CD8-positive, alpha-beta memory T cell (primary cell): ENCODE measurements at regions not wholly inside any gene's neighbourhood (a gene's known extent, or its start where the extent isn't known, plus 50 kb on each side); places are given as distances from the start of the nearest gene placed in this dataset.

Source experiments
- CTCF ChIA-PET: fragments of 350-600 bp; sonication (Branson Sonifier 250); formaldehyde crosslinking; loops from one replicate; lab custom pipeline; 2021; ENCODE audit warnings: antibody characterized with exemption; lab: Charles Lee
- POLR2A ChIA-PET: fragments of 350-600 bp; sonication (Branson Sonifier 250); formaldehyde crosslinking; loops from one replicate; lab custom pipeline; 2021; ENCODE audit warnings: antibody characterized with exemption; lab: Charles Lee
- DNase-seq, 5 donors: peaks; one replicate each; pipeline versions ENCODE4 v3.0.0 to v3.0.0-alpha.2; 2020 to 2022; ENCODE audit warnings: mixed read lengths in 1 of 5
- H3K27ac ChIP-seq: one replicate; pipeline ENCODE4 v1.7.0; 2013; ENCODE audit warnings: low read depth, mild to moderate bottlenecking, low read length, moderate library complexity
- H3K27me3 ChIP-seq: 2 replicates; pipeline ENCODE4 v1.7.0; 2013; ENCODE audit warnings: low read length, mild to moderate bottlenecking; ENCODE audit not compliant: insufficient read depth, poor library complexity, severe bottlenecking
- H3K36me3 ChIP-seq: 2 replicates; pipeline ENCODE4 v1.7.0; 2013; ENCODE audit warnings: mild to moderate bottlenecking, low read length, moderate library complexity; ENCODE audit not compliant: insufficient read depth
- H3K4me1 ChIP-seq: 2 replicates; pipeline ENCODE4 v1.7.0; 2013; ENCODE audit warnings: mild to moderate bottlenecking, low read length, moderate library complexity; ENCODE audit not compliant: insufficient read depth
- H3K4me3 ChIP-seq: 2 replicates; pipeline ENCODE4 v1.7.0; 2013; ENCODE audit warnings: mild to moderate bottlenecking, low read length
- H3K9me3 ChIP-seq: 2 replicates; pipeline ENCODE4 v1.7.0; 2013; ENCODE audit warnings: mild to moderate bottlenecking, low read length
- H3K27ac Mint-ChIP-seq, 8 donors: one replicate each; pipeline ENCODE4 v1.8.0; 2020 to 2021; ENCODE audit warnings: mixed read lengths in 8 of 8, mild to moderate bottlenecking in 6 of 8, inconsistent platforms in 3 of 8, moderate library complexity in 3 of 8
- H3K27me3 Mint-ChIP-seq, 2 donors: one replicate each; pipeline ENCODE4 v1.8.0; 2020 to 2021; ENCODE audit warnings: mixed read lengths in 2 of 2, mild to moderate bottlenecking in 1 of 2, moderate library complexity in 1 of 2
- H3K36me3 Mint-ChIP-seq, 3 donors: one replicate each; pipeline ENCODE4 v1.8.0; 2020 to 2021; ENCODE audit warnings: mixed read lengths in 3 of 3, inconsistent platforms in 1 of 3, mild to moderate bottlenecking in 1 of 3
- H3K4me1 Mint-ChIP-seq, 3 donors: one replicate each; pipeline ENCODE4 v1.8.0; 2020 to 2021; ENCODE audit warnings: mixed read lengths in 3 of 3, inconsistent platforms in 1 of 3, mild to moderate bottlenecking in 1 of 3
- H3K4me3 Mint-ChIP-seq, 7 donors: one replicate each; pipeline ENCODE4 v1.8.0; 2020 to 2021; ENCODE audit warnings: mixed read lengths in 7 of 7, mild to moderate bottlenecking in 6 of 7, moderate library complexity in 4 of 7, inconsistent platforms in 2 of 7
- H3K9me3 Mint-ChIP-seq, 5 donors: one replicate each; pipeline ENCODE4 v1.8.0; 2020 to 2022; ENCODE audit warnings: mixed read lengths in 5 of 5, mild to moderate bottlenecking in 3 of 5, moderate library complexity in 2 of 5, inconsistent platforms in 1 of 5

- CTCF ChIA-PET = no interaction called here
- Mint-ChIP-seq H3K9me3 (peaks cover 0 to 2% (median 0%) of the 10 kb centered on the region in 5 donors), H3K27me3 (no peaks in the 10 kb centered on the region), H3K36me3 (no peaks in the 10 kb centered on the region), H3K4me3 (no peak overlapping the region), H3K27ac (no peak overlapping the region), H3K4me1 (no peaks in the 10 kb centered on the region)
- POLR2A ChIA-PET = no interaction called here
- Histone ChIP-seq H3K27me3 (no peaks in the 10 kb centered on the region), H3K4me3 (no peak overlapping the region), H3K36me3 (no peaks in the 10 kb centered on the region), H3K4me1 (no peaks in the 10 kb centered on the region), H3K27ac (no peak overlapping the region), H3K9me3 (no peaks in the 10 kb centered on the region)
- no peak for DNase-seq
Observed at GRCh38 chr13:36555151-36555986, 118.5 kb upstream of the SERTM1 start.

GRCh38 chr13:36559375-36559774 lies 114.4 kb upstream of the SERTM1 start:
- ChIA-PET CTCF (no interaction called here), POLR2A (no interaction called here)
- no peak overlapping the region for H3K4me3 ChIP-seq
- Mint-ChIP-seq H3K4me1 (no peaks in the 10 kb centered on the region), H3K27me3 (no peaks in the 10 kb centered on the region), H3K27ac (no peak overlapping the region), H3K9me3 (peaks cover 0 to 2% (median 1%) of the 10 kb centered on the region in 5 donors), H3K4me3 (no peak overlapping the region), H3K36me3 (no peaks in the 10 kb centered on the region)
- H3K4me1 ChIP-seq = no peaks in the 10 kb centered on the region
- no peak for DNase-seq
- H3K27me3 ChIP-seq = no peaks in the 10 kb centered on the region
- H3K9me3 ChIP-seq = no peaks in the 10 kb centered on the region
- no peaks in the 10 kb centered on the region for H3K36me3 ChIP-seq
- no peak overlapping the region for H3K27ac ChIP-seq

- no peak for DNase-seq
- no peak overlapping the region for H3K4me3 Mint-ChIP-seq
- Histone ChIP-seq H3K4me3 (no peak overlapping the region), H3K9me3 (no peaks in the 10 kb centered on the region), H3K4me1 (no peaks in the 10 kb centered on the region), H3K27ac (no peak overlapping the region), H3K36me3 (no peaks in the 10 kb centered on the region), H3K27me3 (no peaks in the 10 kb centered on the region)
- H3K27ac Mint-ChIP-seq = no peak overlapping the region
- peaks cover 0 to 6% (median 2%) of the 10 kb centered on the region in 5 donors for H3K9me3 Mint-ChIP-seq
- H3K4me1 Mint-ChIP-seq = no peaks in the 10 kb centered on the region
- H3K27me3 Mint-ChIP-seq = peaks cover 0 to 2% of the 10 kb centered on the region in 2 donors
- CTCF ChIA-PET = no interaction called here
- H3K36me3 Mint-ChIP-seq = no peaks in the 10 kb centered on the region
- POLR2A ChIA-PET = no interaction called here
Observed at GRCh38 chr13:36567485-36567884, 106.3 kb upstream of the SERTM1 start.

GRCh38 chr13:36570489-36570888 lies 103.3 kb upstream of the SERTM1 start:
- Mint-ChIP-seq H3K36me3 (no peaks in the 10 kb centered on the region), H3K4me1 (no peaks in the 10 kb centered on the region), H3K9me3 (peaks cover 0 to 6% (median 0%) of the 10 kb centered on the region in 5 donors), H3K27me3 (peaks cover 0 to 2% of the 10 kb centered on the region in 2 donors), H3K4me3 (no peak overlapping the region), H3K27ac (no peak overlapping the region)
- no peak for DNase-seq
- Histone ChIP-seq H3K27me3 (no peaks in the 10 kb centered on the region), H3K9me3 (no peaks in the 10 kb centered on the region), H3K4me3 (no peak overlapping the region), H3K27ac (no peak overlapping the region), H3K36me3 (no peaks in the 10 kb centered on the region), H3K4me1 (no peaks in the 10 kb centered on the region)
- POLR2A ChIA-PET = no interaction called here
- CTCF ChIA-PET = no interaction called here

GRCh38 chr13:36571444-36571843 lies 102.4 kb upstream of the SERTM1 start:
- POLR2A ChIA-PET = no interaction called here
- Mint-ChIP-seq H3K27me3 (peaks cover 0 to 2% of the 10 kb centered on the region in 2 donors), H3K9me3 (peaks cover 0 to 6% (median 0%) of the 10 kb centered on the region in 5 donors), H3K27ac (no peak overlapping the region), H3K4me3 (no peak overlapping the region), H3K4me1 (no peaks in the 10 kb centered on the region), H3K36me3 (no peaks in the 10 kb centered on the region)
- Histone ChIP-seq H3K36me3 (no peaks in the 10 kb centered on the region), H3K4me3 (no peak overlapping the region), H3K9me3 (no peaks in the 10 kb centered on the region), H3K27me3 (no peaks in the 10 kb centered on the region), H3K4me1 (no peaks in the 10 kb centered on the region), H3K27ac (no peak overlapping the region)
- DNase-seq = no peak
- CTCF ChIA-PET = no interaction called here

- DNase-seq = no peak
- Histone ChIP-seq H3K4me1 (no peaks in the 10 kb centered on the region), H3K27me3 (no peaks in the 10 kb centered on the region), H3K4me3 (no peak overlapping the region), H3K9me3 (no peaks in the 10 kb centered on the region), H3K36me3 (no peaks in the 10 kb centered on the region), H3K27ac (no peak overlapping the region)
- no peaks in the 10 kb centered on the region for H3K27me3 Mint-ChIP-seq
- CTCF ChIA-PET = no interaction called here
- H3K4me1 Mint-ChIP-seq = no peaks in the 10 kb centered on the region
- POLR2A ChIA-PET = no interaction called here
- H3K9me3 Mint-ChIP-seq = peaks cover 0 to 5% (median 2%) of the 10 kb centered on the region in 5 donors
- H3K36me3 Mint-ChIP-seq = no peaks in the 10 kb centered on the region
- no peak overlapping the region for H3K27ac Mint-ChIP-seq
- H3K4me3 Mint-ChIP-seq = no peak overlapping the region
Observed at GRCh38 chr13:36582977-36583376, 90.8 kb upstream of the SERTM1 start.

- no peak for DNase-seq
Observed at GRCh38 chr13:36599641-36600040, 74.2 kb upstream of the SERTM1 start.

GRCh38 chr13:36601186-36601585 lies 72.6 kb upstream of the SERTM1 start:
- H3K27ac ChIP-seq = no peak overlapping the region
- no peak overlapping the region for H3K27ac Mint-ChIP-seq
- H3K36me3 Mint-ChIP-seq = no peaks in the 10 kb centered on the region
- no peaks in the 10 kb centered on the region for H3K36me3 ChIP-seq
- no peaks in the 10 kb centered on the region for H3K9me3 ChIP-seq
- POLR2A ChIA-PET = no interaction called here
- no peaks in the 10 kb centered on the region for H3K4me1 Mint-ChIP-seq
- CTCF ChIA-PET = no interaction called here
- H3K4me3 ChIP-seq = no peak overlapping the region
- no peak overlapping the region for H3K4me3 Mint-ChIP-seq
- H3K27me3 Mint-ChIP-seq = peaks cover 0 to 2% of the 10 kb centered on the region in 2 donors
- no peaks in the 10 kb centered on the region for H3K4me1 ChIP-seq
- no peak for DNase-seq
- H3K27me3 ChIP-seq = no peaks in the 10 kb centered on the region
- H3K9me3 Mint-ChIP-seq = peaks cover 0 to 11% (median 3%) of the 10 kb centered on the region in 5 donors

More at GRCh38 chr13:36599641-36600040, 74.2 kb upstream of the SERTM1 start:
- ChIA-PET CTCF (no interaction called here), POLR2A (no interaction called here)
- H3K36me3 ChIP-seq = no peaks in the 10 kb centered on the region
- no peak overlapping the region for H3K27ac ChIP-seq
- no peak overlapping the region for H3K4me3 Mint-ChIP-seq
- no peaks in the 10 kb centered on the region for H3K4me1 Mint-ChIP-seq
- no peak overlapping the region for H3K27ac Mint-ChIP-seq
- no peaks in the 10 kb centered on the region for H3K27me3 ChIP-seq
- no peaks in the 10 kb centered on the region for H3K4me1 ChIP-seq
- no peak overlapping the region for H3K4me3 ChIP-seq
- H3K9me3 Mint-ChIP-seq = peaks cover 0 to 11% (median 5%) of the 10 kb centered on the region in 5 donors
- peaks cover 0 to 2% of the 10 kb centered on the region in 2 donors for H3K27me3 Mint-ChIP-seq
- H3K9me3 ChIP-seq = no peaks in the 10 kb centered on the region
- no peaks in the 10 kb centered on the region for H3K36me3 Mint-ChIP-seq
